Medulla oblongata (tissue), 1 donor: ENCODE measurements at regions not wholly inside any gene's neighbourhood (a gene's known extent, or its start where the extent isn't known, plus 50 kb on each side); places are given as distances from the start of the nearest gene placed in this dataset.

ENCODE experiments used
- DNase-seq: peaks from one replicate; pipeline ENCODE4 v3.0.0-alpha.2; 2015; ENCODE audit errors: extremely low spot score

GRCh38 chr15:38046257-38047051, 112.0 kb downstream of the TMCO5A start:
- DNase-seq = no peak

GRCh38 chr15:38048001-38048455, 113.6 kb downstream of the TMCO5A start:
- DNase-seq = no peak

DNA sequence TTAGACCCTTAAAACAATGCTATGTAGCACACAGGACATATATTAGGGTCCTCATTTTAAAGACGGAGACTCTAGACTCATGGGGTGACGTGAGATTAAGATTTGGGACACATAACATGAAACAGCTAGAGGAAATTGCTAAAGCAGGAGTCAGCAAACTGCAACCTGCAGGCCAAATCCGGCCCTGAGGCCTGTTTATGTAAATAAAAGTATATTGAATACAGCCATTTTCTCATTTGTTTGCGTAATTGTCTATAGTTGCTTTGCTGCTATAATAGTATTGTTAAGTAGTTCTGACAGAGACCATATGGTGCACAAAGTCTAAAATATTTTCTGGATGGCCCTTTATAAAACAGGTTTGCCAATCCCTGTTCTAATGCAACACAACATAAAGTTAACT, 115.5 kb downstream of the TMCO5A start:
- no peak for DNase-seq

- no peak for DNase-seq
These were observed 116.3 kb downstream of the TMCO5A start for GRCh38 chr15:38050529-38051448.

- peak; percentile 42 for DNase-seq
These were observed 118.8 kb downstream of the TMCO5A start for GRCh38 chr15:38053205-38053604.

- DNase-seq = no peak
These were observed 119.3 kb downstream of the TMCO5A start for GRCh38 chr15:38053776-38054175.

DNA sequence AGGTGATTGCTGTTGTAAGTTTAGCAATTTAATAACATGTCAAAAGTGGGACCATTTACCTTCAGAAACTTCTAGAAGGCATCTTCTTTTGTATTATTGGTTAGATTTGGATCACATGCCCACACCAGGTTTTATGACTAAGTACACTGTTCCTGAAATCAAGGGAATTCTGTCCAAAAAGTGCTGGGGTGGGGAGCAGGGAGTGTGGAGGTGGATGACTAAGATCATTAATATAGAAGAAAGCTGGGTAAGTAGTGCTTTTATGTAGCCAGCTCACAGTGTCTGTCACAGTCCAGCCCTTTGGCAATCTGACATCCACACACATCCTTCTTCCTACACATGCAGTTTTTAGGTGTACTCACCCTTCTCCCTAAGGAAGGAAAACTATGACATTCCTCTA, 120.0 kb downstream of the TMCO5A start:
- DNase-seq = no peak

DNA sequence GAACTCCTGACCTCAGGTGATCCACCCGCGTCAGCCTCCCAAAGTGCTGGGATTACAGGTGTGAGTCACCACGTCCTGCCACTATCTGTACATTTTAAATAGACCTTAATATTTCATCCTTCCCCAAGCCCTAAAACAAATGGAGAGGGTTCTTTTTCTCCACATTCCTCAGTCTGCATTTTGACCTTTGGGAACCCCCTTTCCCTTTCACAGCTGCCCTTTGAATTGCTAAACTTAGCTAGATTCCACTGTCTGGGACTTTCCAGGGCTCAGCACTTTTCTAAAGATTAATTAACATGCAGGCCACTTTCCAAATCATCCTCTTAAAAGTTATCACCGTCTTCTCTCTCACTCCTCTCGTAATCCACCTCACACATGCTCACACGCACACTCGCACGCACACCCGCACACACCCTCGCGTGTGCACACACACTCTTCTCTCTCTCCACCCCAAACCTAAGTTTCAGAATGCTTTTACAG, 124.2 kb downstream of the TMCO5A start:
- no peak for DNase-seq

GRCh38 chr15:38059665-38060064, 125.2 kb downstream of the TMCO5A start:
- DNase-seq = no peak

- no peak for DNase-seq
These were observed 127.6 kb downstream of the TMCO5A start for GRCh38 chr15:38061856-38062649.

- DNase-seq = no peak
These were observed 128.3 kb downstream of the TMCO5A start for GRCh38 chr15:38062696-38063095.

DNA sequence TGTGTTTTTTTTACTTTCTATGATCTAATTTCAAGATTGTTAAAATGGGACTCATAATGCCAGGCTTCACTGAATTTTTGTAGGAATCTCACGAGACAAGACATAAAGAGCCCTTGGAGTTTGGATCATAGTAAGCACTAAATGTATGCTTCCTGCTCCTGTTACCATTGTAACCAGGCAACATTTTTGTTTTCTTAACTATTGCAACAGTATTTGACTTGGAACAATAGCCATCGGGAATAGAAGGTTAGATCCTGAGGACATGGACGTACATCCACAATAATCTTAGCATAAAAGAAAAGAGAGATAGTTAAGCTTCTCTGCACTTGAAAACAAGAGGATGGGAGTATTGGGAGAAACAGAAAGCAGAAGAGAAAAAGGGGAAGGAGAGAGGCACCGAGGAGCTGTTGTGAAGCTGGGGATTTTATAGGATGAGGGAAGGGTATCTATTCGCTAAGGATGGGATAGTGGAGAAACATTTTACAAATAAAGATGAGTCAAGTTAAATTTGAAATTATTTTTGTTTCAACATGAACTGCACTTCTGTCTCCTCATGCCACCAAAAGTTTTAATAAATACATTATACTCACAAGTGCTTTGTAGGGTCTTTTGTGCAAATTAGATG, 131.4 kb downstream of the TMCO5A start:
- DNase-seq = no peak

DNA sequence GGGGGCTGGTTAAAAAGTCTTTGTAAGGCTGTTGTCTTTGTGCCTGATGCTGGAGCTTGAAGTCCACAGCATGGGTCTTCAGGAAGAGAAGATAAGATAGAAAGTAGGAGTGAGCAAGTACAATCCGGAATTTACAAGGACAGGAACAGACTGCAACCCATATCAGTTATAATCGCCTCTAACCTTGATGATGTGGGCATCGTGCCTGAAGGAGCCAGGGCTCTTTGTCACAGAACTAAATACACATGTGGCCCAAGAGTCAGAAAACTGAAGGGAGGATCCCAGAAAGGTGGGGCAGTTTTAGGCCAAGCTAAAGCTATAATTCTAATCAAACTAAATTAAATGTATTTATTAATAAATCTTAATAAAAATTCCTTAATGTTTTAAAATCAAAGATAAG, 132.2 kb downstream of the TMCO5A start:
- no peak for DNase-seq

DNA sequence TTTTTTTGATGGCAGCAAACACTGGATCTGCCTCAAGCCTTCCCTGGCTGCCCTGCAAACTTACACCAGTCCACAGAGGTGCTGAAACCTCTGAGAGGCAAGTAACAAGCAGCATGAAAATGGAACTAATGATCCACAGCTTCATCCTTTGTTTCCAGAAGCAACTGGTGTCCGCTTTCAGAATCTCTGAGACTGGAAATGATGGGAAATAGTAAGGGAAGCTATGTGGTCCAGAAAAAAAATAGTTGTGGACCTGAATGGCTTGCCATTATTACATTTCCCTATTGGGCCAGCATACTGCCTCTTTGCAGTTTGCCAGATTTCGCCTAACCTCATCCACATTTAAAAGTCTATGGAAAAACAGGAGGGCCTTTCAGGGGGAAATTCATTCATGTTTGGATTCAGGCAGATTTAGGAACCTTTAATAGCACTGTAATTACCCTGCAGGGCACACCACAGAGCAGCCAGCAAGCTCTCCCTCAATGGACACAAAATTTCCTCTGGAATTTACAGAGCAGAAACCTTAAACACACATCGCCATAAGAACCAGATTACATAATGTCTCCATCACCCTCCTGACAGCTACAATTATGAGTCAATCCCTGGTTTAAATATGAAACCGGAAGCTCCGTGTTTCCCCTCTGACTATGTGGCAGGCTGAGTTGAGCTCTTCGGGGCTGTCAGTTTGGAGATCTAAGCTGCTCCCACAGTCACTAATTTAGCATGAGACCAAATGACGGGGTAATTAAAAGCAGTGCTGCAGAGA, 134.4 kb downstream of the TMCO5A start:
- peak; percentile 70 for DNase-seq

- peak; percentile 50 for DNase-seq
These were observed 135.1 kb downstream of the TMCO5A start for GRCh38 chr15:38069511-38070011.

DNA sequence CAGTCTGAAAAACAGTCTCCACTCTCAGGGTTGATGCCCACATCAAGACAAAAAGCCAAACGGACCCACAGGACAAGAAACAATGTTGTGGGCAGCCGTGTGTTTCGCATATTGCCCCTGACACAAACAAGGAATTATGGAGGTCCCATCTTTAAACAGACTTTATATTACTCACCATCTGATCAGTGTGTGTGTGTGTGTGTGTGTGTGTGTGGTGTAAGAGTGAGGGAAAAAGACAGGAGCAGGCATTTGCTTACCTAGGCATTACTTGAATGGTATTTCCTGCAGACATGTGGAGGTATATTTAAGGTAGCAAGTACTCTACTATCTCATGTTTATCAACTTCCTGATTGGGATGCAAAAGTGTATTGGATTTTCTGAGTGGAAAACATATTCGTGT, 136.3 kb downstream of the TMCO5A start:
- no peak for DNase-seq

DNA sequence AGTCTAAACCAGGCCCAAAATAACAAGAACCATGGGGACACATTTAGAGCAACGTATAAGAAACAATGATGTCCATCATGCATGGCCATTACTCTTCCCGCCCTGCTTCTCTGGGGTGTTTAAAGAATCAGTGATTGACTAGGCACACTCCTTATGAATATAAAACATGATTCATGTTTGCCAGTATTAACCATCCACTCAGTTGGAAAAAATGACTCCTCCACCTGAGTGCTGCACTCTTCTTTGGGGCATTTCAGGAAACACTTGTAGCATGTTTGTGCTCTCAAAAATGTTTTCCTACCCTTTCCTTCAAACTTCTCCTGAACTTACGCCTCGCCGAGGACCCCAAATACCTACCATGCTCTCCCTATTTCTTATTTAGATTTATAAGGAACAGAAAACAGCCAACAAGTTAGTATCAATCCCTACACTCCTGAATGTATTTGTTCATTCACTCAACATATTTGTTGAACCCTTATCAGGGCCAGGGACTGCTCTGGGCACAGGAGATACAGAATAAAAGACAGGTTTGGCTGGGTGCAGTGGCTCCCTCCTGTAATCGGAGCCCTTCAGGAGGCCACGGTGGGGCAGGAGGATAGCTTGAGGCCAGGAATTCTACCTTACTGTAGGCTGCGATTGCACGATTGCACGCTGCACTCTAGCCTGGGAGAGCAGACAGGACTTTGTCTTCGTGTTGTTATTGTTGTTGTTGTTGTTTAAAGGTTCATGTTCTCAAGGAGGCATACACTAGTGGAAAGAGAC, 137.0 kb downstream of the TMCO5A start:
- no peak for DNase-seq

DNA sequence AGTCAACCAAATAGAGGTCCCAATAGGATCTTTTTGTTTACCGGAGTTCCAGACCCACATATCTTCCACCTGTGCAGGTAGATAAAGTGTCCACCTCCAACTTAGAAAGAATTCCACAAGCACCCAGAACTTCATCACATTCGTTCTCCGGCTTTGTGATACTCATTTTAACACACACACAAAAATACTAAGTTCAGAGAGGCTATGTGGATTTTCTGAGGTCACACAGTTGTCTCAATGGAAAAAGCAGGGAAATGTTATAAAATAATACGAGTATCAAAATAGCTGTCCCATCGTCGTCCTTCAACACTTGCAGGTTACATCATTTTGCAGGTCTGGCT, 137.5 kb downstream of the TMCO5A start:
- DNase-seq = no peak

DNA sequence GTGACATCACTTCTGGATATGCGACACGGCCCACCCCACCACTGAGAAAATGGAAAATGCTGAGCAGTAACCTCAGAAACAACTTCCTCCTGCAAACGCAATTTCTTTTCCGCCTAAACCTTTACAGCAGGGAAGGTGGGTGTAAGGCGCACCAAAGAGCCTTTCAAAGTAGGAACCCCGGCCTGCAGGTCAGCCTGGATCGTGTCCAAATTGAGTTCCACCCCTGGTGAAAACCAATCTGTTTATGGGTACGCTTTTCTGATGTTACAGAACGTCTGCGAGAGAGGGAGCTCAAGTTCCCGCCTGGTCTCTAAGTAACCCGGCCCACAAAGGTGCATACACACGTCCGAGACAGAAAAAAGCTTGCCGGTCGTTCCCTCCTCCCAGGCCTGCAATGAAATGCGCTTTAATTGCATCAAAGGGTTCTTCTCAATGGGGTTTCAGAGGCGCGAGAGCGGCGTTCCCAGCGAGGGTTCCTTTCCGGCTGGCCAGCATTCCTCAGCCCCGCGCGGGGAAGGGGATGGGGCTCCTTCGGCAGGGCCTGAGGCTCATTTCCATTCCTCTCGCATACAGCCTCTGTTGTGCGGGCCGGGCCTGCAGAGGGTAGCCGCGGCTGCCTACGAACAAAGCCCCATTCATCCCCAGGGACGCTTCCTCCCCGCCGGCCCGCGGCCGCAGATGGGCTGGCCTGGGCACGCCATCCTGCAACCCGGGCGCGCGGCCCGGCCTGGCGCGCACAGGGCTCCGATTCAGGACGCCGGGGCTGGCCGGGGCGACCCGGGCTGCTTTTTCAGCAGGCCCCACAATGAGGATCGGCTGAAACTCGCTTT, 138.1 kb downstream of the TMCO5A start:
- peak; percentile 96 for DNase-seq
